A172 (cell line): ENCODE measurements at regions not wholly inside any gene's neighbourhood (a gene's known extent, or its start where the extent isn't known, plus 50 kb on each side); places are given as distances from the start of the nearest gene placed in this dataset.
A peak's percentile ranks its signal among the peaks of the same experiment; 100 is the strongest.
"Not testable (repeated sequence)": the region's sequence is repeated elsewhere in the genome, so short reads cannot be mapped to it uniquely, and the experiment has no call there.

ENCODE experiments used
- DNase-seq: peaks from one replicate; pipeline ENCODE4 v3.0.0-alpha.2; 2015; ENCODE audit warnings: low spot score

DNA sequence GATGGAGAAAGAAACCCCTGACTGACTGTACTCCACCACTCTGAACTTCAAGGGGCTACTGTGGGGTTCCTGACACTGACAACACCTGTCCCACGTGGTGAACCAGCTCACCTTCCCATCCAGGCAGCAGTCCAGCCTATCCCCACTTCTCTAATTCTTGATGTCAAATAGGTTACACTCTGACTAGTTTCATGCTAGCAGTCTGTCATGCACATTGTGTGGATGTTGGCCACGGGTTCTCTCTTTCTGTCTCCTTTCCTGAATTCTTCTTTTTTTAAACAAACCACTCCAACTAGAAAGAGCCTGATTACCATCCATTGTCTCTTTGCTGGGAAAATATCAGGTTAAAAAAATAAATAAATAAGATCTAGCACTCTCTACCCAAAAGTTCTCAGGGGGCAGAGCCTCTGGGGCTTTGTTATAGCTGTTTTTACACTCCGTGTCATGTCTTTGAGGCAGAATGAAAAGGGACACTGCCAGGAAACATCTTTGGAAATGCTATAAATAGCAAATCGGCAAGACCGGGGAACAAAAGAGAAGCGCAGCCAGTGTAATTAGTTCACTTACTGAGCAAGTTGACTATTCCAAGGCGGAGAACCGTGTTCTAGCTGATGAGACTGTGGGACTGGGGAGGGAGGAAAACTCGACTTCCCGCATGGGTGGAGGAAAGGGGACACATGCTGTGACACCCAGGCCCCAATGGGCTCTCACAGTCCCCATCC lies 356.1 kb downstream of the OMA1 start:
- no peak for DNase-seq

GRCh38 chr1:58189453-58189852 lies 357.1 kb downstream of the OMA1 start:
- no peak for DNase-seq

GRCh38 chr1:58183286-58183685 lies 363.2 kb downstream of the OMA1 start:
- DNase-seq: no peak

- no peak for DNase-seq
Observed at GRCh38 chr1:58180537-58180936, 366.0 kb downstream of the OMA1 start.

- DNase-seq: not testable (repeated sequence)
Observed at GRCh38 chr1:58169160-58169559, 377.4 kb downstream of the OMA1 start.

- not testable (repeated sequence) for DNase-seq
Observed at GRCh38 chr1:58167131-58167530, 379.4 kb downstream of the OMA1 start.

DNA sequence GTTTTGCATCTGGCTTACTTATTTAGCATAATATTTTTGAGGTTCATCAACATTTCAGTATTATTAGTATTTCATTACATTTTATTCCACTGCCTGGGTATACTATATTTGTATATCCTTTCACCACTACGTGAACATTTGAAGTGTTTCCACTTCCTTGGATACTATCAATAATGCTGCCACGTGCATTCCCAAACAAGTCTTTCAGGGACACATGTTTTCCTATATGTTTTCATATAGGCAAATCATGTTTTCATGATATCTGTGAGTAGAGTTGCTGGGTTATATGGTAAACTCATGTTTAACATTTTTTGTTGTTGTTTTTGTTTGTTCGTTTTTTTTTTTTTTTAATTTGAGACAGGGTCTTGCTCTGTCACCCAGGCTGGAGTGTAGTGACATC lies 380.1 kb downstream of the OMA1 start:
- DNase-seq: no peak

DNA sequence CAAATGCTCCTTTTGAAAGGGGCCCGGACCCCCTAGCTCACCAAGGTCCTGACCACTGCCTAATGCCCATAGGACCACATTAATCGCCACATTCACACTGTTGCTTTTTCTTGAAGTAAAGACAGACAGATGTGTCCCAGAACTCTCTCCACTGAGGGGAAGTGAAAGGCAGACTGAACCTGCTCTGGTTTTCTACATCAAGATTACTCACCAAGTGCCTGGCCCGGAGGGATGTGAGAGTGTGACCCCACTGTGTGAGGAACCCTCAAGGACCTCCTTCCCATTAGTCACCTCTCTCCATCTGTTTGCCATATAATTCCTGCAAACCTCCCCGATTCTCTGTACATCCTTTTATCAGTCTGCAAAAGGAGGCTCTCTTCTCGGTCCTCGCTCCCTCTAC lies 381.5 kb downstream of the OMA1 start:
- DNase-seq: no peak

GRCh38 chr1:58162952-58163550 lies 383.5 kb downstream of the OMA1 start:
- DNase-seq: peak; percentile 16

GRCh38 chr1:58159434-58159830 lies 387.1 kb downstream of the OMA1 start:
- no peak for DNase-seq

GRCh38 chr1:58158506-58159433 lies 387.8 kb downstream of the OMA1 start:
- no peak for DNase-seq

DNA sequence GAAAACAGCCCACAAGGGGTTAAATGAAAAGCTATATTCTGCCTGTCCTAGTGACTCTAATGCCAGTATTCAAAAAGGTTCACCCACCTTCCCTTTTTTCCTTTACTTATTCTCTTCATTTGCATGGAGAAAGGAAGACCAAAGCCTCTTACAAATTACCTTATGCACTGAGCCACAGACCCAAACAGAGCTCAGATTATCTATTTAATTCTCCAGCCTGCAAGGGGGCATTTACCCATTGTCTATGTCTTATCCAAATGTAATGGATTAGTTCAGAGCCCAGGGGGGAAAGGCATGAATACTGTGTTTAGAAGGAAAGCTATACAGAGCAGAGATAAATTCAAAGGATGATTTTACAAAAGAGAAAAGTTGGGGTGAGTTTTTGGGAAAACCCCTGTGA lies 388.5 kb downstream of the OMA1 start:
- no peak for DNase-seq

GRCh38 chr1:58157256-58157655 lies 389.3 kb downstream of the OMA1 start:
- no peak for DNase-seq

- no peak for DNase-seq
Observed at GRCh38 chr1:58156831-58157230, 389.7 kb downstream of the OMA1 start.

- DNase-seq: no peak
Observed at GRCh38 chr1:58156124-58156468, 390.4 kb downstream of the OMA1 start.

DNA sequence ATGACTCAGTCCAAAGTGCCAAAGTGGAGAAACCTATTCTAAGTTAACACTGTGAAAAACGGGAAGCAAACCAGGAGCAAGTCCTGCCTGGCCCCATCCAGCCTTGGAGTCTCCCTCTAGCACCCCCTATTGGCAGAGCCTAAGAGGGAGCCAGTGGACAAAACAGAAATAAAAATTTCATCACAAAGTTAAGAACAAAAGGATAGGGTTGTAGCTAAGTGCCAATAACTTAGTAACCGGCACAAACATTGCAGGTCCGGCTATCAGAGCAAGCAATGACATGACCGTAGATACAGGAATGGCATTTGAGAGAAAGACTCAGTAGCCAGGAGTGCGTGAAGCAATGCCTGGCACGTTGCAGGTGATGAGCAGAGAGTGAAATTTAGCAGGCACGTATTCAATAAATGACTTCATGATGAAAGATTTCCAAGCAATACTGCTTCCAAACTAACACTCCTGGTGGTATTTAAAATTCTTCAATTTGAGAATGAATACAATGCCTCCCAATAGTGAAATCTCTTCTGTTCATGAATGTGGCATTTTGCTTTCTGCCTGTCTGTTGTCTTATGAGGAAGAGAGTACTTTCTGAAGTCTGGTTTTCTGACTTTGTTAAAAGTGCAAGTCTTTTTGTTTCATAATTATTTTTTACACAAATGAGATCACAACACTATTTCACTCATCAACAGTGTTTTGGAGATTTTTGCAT lies 391.0 kb downstream of the OMA1 start:
- DNase-seq: no peak

DNA sequence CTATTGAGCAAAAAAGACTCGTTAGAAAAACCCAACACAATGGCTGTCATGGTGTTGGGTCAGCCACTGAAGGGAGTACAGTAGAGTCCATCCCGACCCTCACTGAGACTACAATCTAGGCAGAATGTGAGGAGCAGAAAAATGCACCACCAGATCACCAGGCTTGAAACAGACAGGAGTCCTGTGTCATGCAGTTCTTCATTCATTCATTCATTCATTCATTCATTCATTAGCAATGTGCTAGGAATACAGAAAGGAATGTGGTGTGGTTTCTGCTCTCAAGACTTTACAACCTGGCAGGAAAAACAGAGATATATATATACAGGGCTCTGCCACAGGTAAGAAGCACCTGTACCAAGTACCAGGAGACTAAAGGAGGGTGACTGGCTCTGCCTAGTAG lies 392.3 kb downstream of the OMA1 start:
- no peak for DNase-seq

- DNase-seq: no peak
Observed at GRCh38 chr1:58152697-58153096, 393.8 kb downstream of the OMA1 start.

- no peak for DNase-seq
Observed at GRCh38 chr1:58149271-58149812, 397.2 kb downstream of the OMA1 start.

DNA sequence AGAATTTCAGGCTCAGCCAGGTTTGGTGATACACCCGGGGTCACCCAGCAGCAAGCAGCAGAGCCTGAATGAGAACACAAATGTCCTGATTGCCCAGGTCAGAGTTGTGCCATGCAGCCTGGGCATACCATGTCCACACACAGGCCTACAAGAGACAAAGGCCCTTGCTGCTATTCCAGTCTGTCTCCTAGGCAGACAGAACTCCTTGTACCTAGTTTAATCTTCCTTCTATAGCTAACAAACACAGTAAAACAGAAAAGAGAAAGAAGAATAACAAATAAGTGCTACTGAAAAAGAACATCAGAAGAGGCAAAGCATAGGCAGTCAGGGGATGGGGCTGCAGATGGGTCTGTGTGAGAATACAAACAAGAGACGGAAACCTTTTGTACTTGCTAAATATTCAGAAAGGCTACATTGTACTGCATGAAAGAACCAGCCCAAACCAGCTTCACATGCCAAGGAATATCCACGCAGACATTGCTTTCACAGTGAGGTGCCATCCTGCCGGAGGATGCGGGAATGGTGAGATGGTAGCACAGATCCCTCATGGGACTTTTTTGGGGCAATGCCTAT lies 401.7 kb downstream of the OMA1 start:
- DNase-seq: no peak

- no peak for DNase-seq
Observed at GRCh38 chr1:58143972-58144697, 402.4 kb downstream of the OMA1 start.
